Stimulated activated CD4-positive, alpha-beta T cell treated with anti-CD3 and anti-CD28 coated beads, TNF-alpha, amount 100 ng/mL, for 4 hours (primary cell): ENCODE measurements at regions not wholly inside any gene's neighbourhood (a gene's known extent, or its start where the extent isn't known, plus 50 kb on each side); places are given as distances from the start of the nearest gene placed in this dataset.
"Not testable (repeated sequence)": the region's sequence is repeated elsewhere in the genome, so short reads cannot be mapped to it uniquely, and the experiment has no call there.

Experiments used
- DNase-seq, 3 experiments: peaks; one replicate each; pipeline ENCODE4 v3.0.0-alpha.2; 2020; ENCODE audit warnings: low read depth in 3 of 3

GRCh38 chr7:131961054-131961680 lies 404.7 kb upstream of the PODXL start:
- no peak for DNase-seq

GRCh38 chr7:131959106-131959812 lies 402.8 kb upstream of the PODXL start:
- DNase-seq = no peak

DNA sequence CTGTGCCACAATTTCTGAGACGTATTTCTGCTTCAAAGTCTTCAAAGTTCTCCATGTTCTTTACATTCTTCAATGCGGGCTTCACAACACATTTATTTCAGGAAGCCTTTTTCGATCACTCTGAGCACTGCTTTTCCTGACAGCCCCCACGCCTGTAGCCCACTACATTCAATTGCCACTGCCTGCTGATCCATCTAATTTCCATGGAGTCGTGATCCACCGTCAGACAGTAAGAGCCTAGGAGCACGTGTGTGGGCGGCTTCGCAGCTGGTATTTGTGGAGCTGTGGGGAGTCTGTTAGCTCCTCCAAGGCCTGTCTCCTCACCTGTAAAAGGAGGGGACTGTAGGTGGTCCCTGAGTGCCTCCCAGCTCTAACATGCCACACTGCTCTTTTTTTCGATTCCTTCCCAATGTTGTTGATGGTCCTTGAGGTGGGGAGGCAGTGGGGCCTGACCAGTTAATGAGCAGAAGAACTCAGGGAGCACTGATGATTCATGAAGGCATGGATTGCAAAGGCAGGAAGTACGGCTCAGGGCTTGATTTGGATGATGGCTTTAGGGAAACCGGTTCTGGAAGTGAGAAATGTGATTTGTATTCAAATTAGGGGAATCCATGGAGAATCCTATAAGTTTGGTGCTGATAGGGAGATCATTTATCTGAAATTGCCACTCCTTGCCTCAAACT lies 401.1 kb upstream of the PODXL start:
- no peak for DNase-seq

GRCh38 chr7:131956864-131957263 lies 400.4 kb upstream of the PODXL start:
- DNase-seq = no peak

DNA sequence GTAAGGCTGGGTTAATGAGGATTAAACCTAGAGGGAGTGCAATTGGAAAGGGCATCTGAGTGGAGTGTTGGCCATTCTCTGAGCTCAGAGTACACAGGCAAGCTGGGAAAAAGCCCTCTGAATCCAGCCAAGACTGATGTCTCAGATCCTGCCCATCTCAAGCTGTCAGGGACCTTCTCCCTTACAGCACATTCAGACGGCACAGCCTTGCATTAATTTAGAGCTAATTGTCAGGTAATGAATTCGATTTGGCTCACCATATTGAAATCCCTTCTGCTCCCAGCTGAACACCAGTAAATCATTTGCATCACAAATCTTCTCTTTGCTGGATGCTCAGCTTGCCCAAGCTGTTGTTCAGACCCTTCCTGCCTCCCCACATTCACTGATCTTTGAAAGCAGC lies 399.3 kb upstream of the PODXL start:
- no peak for DNase-seq

GRCh38 chr7:131953184-131953583 lies 396.8 kb upstream of the PODXL start:
- no peak for DNase-seq

DNA sequence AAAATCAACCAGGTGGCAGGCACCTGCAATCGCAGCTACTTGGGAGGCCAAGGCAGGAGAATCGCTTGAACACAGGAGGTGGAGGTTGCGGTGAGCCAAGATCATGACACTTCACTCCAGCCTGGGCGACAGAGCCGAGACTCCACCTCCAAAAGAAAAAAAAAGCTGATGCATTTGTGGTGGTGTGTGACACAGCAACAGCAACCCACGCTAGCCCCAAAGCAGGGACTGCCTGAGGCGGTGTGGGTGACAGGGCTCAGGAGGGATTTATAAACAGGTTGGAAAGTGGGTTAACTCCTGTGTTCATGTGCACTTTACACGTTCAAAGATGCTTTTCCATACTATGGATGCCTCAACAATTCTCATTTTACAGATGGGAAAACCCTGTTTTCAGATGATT lies 395.9 kb upstream of the PODXL start:
- no peak for DNase-seq

GRCh38 chr7:131950758-131951157 lies 394.3 kb upstream of the PODXL start:
- DNase-seq = no peak

- no peak for DNase-seq
Observed at GRCh38 chr7:131949659-131950058, 393.2 kb upstream of the PODXL start.

- DNase-seq = no peak
Observed at GRCh38 chr7:131948434-131949053, 392.1 kb upstream of the PODXL start.

DNA sequence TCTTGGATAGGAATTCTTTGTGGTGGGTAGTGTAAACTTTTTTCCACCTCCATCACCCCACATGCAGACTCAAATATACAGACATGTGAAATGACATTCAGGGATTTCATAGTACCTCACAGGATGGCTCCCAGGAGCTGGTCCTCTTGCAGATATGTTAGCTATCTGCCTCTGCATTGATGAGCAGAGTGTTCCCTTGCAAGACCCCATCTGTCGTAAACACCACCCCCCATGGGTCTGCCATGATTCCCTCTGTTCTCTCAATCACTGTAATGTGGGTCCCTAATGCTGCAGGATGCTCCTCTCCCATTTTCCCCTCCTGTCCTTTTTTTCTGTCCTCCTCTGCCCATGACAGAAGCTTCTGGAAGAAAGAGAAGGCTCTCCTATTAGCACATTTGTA lies 391.2 kb upstream of the PODXL start:
- DNase-seq = no peak

DNA sequence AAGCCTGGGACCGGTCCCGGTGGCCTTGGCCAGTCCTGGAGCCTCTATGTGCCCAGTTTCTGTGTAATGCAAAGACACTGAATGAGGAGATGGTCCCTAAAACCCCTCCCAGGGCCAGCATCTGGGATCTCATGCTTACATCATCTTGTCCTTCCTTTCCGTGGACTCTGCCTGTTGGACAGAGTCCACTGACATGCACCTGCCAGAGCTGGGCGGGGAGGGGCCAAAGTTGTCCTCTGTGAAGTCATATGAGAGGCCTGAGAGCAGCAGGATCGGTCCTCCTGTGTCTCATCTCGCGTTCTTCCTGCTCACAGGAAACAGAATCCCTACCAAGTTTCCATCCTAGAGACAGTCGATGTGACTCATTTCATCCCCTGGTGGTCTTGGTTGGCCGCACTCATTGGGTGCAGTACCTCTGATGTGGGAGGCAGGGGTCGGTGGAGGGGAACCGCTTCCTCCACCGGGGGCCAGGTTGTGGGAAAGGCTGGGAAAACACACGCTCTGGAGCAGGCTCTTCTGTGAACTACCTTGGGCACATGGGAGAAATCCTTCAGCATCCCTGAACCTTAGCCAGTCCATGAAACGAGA lies 389.6 kb upstream of the PODXL start:
- no peak for DNase-seq

DNA sequence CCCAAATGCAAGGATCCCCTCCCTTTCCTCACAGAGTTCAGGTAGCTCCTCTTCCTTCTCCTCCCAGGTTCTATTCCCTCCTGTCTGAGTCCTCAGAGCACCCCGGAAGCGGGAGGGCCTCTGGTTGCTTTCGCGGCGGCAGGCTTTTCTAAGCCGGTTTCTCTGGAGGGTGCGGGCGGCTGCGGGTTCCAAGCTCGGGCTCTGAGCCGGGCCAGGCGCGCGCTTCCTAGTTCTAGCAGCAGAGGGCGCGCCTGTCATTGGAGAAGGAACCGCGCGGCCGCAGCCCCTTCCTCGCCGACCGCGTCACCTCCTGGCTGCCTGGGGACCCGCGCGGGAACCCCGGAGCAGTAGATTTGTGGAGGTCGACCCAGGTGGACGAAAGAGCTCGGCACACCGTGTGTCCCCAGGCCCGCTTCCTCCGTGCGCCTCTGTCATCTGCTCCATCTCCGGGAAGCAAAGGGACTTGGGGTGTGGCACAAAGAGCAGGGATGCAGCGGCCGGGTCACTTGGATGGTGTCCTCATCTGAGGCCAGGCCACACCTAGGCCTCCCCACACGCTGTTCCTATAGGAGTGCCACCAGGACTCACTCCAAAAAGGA lies 389.0 kb upstream of the PODXL start:
- no peak for DNase-seq

GRCh38 chr7:131944556-131945069 lies 388.2 kb upstream of the PODXL start:
- no peak for DNase-seq

- no peak for DNase-seq
Observed at GRCh38 chr7:131943646-131944045, 387.2 kb upstream of the PODXL start.

GRCh38 chr7:131943211-131943610 lies 386.8 kb upstream of the PODXL start:
- no peak for DNase-seq

DNA sequence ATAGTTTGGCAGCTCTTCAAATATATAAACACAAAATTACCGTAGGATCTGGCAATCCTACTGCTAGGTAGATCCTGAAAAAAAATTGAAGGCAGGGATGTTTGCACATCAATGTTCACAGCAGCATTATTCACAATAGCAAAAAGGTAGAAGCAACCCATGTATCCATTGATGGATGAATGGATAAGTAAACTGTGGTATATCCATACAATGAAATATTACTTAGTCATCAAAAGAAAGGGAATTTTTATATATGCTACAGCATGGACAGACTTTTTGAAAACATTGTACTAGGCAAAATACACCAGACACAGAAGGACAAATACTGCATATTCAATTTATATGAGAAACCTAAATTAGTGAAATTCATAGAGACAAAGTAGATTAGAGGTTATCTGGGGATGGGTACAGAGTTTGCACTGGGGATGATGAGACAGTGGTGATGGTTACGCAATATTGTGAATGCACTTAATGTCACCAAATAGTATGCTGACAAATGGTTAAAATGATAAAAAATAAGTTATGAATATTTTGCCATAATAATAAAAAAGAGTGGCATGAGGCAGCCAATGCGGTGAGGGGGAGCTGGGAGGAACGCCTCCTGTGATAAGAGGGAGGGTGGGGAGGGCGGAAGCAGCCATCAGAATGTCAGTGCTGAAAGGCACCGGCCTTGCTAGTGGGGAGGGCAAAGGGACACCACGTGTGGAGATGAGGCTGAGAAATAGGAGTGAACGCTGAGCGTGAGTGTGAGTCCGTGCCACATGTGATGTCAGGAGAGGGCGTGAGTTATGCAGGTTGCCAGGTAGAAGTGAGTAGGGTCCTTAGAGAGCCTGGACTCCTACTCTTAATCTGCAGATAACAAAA lies 386.1 kb upstream of the PODXL start:
- no peak for DNase-seq

- no peak for DNase-seq
Observed at GRCh38 chr7:131941291-131941690, 384.9 kb upstream of the PODXL start.

DNA sequence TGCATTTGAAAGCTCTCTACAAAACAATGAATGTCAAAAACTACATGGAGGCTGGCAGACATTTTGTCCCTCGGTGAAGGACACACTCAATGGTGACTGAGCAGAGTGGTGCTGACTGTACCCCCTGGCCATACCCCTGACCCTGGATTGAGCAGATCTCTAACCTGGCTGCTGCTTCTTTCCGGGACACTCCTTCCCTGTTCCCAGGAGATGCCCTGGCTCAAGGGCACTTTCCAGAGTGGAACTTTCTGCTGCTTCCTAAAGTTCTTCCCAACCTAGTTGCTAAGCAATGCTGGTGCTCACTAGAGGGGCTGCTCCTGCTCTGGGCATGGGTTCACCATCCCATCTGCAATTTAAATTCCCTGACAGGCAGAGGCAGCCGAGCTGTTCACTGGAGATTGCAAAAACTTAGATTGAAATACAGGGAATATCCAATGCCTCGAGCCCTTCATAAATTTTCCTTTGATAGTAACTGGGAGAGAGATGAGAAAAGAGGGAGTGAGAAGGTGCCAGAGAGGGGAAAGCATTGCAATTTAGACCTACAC lies 384.3 kb upstream of the PODXL start:
- no peak for DNase-seq

GRCh38 chr7:131938788-131939187 lies 382.4 kb upstream of the PODXL start:
- DNase-seq = not testable (repeated sequence)
